Endothelial cell of hepatic sinusoid (primary cell): ENCODE measurements at regions not wholly inside any gene's neighbourhood (a gene's known extent, or its start where the extent isn't known, plus 50 kb on each side); places are given as distances from the start of the nearest gene placed in this dataset.
"Not testable (repeated sequence)": the region's sequence is repeated elsewhere in the genome, so short reads cannot be mapped to it uniquely, and the experiment has no call there.

Experiments
- in situ Hi-C: cut with HindIII; loops from 2 replicates; pipeline ENCODE4 v1.10.0; 2017; ENCODE audit warnings: low sequenced_read_pairs

DNA sequence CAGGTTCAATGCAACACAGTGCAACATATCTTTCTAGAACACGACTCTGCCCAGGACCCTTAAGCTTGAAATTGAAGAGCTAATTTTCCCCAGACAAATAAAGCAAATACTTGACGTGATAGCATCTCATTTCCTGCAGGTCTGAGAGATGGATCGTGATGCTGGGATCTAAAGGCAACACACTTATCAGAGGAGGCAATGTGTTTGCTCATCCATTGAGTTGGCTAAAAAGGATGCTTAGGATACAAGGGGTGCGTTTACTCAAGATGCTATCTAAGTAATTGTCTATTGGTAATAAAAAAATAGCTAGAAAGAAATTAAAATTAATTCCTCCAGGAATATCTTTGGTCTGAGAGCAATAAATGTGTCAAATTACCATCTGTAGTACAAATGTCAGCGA, 129.0 kb downstream of the SOCS6 start:
- in situ Hi-C loops = no loop called here

GRCh38 chr18:70416496-70416895, 127.7 kb downstream of the SOCS6 start:
- in situ Hi-C loops = no loop called here

DNA sequence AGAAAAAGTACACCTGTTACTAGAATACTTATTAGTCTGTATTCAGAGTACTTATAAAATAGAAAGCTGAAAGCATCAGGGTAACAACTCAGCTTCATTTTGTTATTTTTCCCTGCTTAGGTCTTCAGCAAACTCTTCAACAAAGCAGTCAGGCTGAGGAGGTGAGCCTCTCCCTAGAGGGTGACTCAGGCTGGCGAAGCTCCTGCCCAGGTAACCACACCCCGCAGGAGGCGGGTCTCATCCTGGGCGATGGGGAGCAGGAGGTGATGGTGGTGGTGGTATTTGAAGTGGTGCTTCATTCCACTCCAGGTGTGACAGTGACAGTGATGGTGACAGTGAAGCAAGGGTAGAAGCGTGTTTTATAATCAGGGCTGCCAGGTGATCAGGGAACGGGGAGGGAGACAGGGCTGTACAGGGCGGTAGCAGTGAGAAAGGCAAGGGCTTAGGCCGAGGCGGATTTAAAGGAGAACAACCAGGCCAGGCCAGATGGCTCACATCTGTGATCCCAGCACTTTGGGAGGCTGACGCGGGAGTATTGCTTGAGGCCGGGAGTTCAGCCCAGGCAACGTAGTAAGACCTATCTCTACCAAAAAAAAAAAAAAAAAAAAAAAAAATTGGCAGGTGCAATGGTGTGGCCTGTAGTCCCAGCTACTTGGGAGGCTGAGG, 127.1 kb downstream of the SOCS6 start:
- in situ Hi-C loops = no loop called here

DNA sequence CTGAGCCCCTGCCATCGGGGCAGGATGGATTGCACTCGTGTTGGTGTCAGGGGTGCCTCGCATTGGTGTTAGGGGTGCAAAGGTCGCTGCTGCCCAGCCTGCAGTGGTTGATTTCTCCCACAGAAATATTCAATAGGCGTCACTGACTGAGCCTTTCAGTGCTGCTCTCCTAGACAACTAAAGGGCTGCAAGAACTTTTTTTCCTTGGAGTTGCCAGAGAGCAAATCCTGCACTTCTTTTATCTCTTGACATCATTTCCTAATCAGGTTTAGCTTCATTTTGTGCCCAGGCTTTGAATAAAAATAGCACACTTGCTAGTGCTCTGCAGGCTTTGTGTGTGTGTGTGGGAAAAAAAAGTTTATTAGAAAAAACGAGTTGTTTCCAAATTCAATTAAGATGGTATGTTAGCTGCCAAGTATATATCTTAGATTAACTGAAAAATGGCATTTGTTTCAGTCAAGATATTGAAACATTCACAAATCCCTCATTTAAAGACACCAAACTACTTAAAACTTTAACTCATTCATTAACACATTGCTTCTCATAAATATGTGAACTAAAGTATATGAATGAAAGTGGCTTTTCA, 125.6 kb downstream of the SOCS6 start:
- in situ Hi-C loops = no loop called here

DNA sequence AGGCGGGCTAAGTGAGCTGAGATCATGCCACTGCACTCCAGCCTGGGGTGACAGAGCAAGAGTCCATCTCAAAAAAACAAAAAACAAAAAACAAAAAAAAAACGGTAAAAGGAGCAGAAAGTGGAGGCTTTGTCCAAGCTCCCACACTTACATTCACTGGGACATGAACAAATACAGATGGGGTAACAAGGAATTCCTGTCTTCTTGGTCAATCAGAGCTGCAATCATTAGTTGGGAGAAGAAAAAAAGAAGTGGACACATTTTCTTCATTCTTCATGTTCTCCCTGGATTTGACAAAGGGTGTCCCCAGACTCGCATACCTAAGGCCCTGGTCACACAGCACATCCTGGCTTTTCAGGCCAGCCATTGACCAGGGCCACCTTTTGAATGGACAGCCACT, 124.6 kb downstream of the SOCS6 start:
- in situ Hi-C loops = no loop called here

DNA sequence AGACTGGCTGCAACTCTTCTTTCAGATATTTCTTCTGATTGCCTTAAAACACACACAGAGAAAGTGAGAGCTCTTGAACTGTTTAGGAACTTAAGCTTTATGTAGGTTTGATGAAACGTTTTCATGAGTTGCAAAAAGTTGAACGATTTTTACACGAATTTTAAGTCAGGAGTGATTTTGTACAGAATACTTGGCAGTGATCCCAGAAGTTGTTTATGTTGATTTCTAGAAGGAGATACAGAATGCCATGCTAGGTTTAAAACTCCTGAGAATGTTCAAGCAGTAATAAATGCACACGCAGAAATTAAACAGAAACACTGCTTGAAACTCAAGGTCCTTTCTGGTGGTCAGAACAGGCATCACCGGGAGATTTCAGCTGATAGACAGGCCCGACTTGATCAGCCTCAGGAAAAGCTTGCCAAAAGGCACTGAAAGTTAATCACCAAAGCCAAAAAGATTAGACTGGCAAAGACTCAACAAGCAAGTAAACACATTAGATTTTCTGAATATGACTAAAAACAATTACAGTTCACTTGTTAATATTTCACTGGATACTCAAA, 123.1 kb downstream of the SOCS6 start:
- in situ Hi-C loops = no loop called here

DNA sequence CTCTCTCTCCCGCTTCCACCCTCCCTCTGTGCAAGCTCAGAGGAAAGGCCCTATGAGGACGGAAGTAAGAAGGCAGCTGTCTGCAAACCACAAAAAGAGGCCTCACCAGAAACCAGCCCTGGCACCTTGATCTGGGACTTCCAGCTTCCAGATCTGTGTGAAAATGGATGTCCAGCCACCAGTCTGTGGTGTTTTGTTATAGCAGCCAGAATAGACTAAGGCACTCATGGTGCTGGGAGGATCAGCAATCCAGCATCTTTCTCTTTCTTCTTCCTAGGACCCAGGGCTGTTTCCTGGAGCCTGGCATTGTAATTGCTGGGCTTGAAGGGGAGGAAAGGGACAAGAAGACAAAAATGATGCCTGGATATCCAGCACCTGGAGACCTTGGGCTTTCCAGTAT, 122.5 kb downstream of the SOCS6 start:
- in situ Hi-C loops = no loop called here

DNA sequence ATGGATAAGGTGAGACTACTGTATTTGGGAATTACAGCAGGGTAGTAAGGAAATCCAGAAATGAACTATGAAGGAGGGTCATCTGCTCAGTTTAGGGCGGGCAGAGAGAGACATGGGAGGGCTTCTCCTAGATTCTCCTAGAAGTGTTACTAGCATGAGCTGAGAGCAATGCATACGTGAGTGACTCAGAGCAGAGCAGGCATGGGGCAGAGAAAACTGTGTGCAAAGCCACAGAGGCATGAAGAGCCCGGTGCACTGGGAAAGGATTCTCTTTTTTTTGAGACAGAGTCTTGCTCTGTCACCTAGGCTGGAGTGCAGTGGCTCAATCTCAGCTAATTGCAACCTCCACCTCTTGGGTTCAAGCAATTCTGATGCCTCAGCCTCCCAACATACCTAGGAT, 116.2 kb downstream of the SOCS6 start:
- in situ Hi-C loops = no loop called here

GRCh38 chr18:70400476-70400875, 111.6 kb downstream of the SOCS6 start:
- in situ Hi-C loops = no loop called here

GRCh38 chr18:70398076-70398475, 109.2 kb downstream of the SOCS6 start:
- in situ Hi-C loops = no loop called here

DNA sequence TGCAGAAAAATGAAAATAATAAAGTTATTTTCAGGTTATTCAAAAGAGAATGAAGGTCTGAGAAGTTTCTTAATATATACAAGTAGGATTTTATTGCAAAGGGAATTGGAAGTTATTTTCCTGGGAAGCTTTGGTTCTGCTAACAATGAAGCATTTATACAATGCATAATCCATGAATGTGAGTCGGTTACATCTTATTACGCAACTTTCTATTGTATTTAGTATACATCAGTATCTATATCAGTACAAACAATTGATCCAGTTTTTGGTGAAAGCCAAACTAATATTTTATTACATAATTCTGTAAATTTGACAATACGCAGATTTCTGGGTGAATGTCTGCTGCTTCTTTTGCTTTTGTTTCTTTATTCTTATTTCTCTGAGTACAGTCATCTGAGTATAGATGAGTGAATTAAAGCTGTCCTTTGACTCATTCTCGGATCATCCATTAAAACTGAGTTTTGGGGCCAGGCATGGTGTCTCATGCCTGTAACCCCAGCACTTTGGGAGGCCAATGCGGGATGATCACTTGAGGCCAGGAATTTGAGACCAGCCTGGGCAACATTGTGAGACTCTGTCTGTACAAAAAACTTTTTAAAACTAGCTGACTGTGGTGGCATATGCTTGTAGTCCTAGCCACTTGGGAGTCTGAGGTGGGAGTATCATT, 108.5 kb downstream of the SOCS6 start:
- in situ Hi-C loops = no loop called here

DNA sequence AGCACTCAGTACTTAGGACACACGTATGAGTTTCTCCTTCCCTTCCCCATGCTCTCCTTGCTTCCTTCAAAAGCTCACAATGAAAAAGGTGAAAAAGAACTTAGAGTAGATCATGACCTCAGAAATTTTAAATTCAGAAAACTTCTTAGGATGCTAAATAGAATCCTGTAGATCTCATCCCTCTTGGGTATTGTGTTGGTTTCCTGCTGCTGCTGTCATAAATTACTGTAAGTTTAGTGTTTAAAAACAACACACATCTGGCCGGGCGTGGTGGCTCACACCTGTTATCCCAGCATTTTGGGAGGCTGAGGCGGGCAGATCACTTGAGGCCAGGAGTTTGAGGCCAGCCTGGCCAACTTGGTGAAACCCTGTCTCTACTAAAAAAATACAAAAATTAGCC, 106.9 kb downstream of the SOCS6 start:
- in situ Hi-C loops = not testable (repeated sequence)

DNA sequence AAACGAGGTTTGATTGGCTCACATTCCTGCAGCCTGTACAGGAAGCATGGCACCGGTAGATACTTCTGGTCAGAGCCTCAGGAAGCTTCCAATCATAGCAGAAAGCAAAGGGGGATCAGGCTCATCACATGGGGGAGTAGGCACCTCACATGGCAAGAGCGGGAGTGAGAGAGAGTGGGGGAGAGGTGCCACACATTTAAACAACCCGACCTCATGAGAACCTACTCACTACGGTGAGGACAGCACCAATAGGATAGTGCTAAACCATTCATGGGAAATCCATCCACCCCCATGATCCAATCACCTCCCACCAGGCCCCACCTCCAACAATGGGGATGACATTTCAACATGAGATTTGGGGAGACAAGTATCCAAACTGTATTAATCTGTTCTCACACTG, 105.8 kb downstream of the SOCS6 start:
- in situ Hi-C loops = no loop called here

- in situ Hi-C loops = no loop called here
These were observed 101.7 kb downstream of the SOCS6 start for GRCh38 chr18:70390371-70391090.

GRCh38 chr18:70389036-70389435, 100.2 kb downstream of the SOCS6 start:
- in situ Hi-C loops = not testable (repeated sequence)

DNA sequence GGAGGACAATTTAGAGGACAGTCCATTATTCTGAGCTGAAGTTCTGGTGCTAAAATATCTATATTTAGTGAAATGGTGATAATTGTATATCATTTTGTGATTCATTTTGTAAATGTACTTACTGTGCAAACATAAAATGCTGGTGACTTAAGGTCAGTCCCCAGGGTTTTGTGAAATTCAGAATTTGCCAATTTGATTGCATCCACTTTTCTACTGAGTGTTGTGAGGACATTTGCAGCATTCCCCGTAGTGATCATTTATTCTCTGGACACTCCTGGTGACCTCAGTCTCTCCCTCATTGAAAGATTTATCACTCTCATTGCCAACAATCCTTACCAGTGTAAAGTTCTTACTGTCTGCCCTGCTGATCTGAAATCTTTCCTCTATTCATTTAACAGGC, 98.2 kb downstream of the SOCS6 start:
- in situ Hi-C loops = no loop called here

- in situ Hi-C loops = no loop called here
These were observed 97.7 kb downstream of the SOCS6 start for GRCh38 chr18:70386582-70386981.

DNA sequence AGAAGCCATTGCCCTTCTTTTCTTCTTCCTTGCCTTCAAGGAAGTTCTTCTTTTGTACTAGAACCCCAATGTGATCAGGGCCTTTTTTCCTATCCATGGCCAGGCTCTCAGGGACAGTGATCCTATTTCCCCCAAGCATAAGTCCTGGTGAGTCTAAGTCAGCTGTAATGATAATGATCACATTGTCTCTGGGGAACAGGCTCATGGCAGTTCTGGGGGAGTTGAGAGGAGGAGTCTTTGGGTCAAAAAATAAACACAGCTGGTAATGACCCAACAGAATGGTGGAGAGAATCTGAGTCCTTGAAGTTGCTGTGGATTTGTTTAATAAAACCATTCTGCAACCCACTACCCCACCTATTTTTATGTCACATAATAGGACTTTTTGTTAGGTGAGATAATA, 96.6 kb downstream of the SOCS6 start:
- in situ Hi-C loops = no loop called here

DNA sequence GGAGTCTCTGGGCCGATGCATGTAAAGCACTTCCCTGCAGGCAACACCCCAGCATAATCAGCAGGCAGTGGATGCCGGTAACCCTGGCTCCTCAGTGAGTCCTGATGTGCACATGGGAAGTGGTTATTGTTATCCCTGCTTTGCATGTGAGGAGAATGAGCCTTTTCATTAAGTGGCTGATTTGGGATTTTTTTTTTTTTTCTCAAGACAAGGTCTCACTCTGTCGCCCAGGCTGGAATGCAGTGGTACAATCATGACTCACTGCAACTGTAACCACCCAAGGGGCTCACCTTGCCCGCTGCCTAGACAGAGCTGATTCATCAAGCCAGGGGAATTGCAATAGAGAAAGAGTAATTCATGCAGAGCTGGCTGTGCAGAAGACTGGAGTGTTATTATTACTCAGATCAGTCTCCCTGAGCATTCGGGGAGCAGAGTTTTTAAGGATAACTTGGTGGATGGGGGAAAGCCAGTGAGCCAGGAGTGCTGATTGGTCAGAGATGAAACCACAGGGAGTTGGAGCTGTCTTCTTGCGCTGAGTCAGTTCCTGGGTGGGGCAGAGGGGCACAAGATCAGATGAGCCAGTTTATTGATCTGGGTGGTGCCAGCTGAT, 95.4 kb downstream of the SOCS6 start:
- in situ Hi-C loops = no loop called here

DNA sequence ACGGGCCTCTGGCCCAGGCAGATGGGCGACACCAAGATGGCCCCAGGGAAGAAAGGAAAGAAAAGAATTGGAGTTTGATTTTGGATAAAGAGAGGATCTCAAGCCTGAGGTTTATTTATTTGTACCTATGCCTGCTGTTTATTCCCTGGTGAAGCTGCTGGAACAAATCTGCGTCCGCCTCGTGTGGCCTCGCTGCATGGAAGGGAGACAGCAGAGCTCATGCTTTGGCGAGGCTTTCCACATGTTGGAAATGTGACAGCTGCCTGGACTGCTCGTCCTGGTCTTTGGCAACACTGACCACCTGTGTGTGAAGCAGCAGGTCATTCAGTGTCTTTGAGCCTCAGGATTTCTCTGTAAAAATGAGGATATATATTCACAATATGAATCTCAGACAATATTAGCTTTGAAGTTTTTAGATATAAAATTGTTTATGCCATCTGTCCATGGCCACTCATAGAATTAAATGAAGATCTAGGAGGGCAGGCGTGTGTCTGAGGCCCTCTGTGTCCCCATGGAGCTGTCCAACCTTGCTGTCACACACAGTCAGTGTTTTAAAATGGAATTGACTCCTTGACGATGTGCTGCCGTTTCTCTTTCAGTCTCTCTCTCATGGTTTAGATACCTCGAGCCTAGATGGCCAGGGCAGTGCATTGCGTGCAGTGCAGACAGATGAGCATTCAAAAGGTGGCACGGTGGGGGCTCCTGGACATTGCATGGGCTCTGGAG, 94.3 kb downstream of the SOCS6 start:
- in situ Hi-C loops = no loop called here
